SK-N-SH treated with all-trans-retinoic acid at 6 μM for 48 hours (cell line): ENCODE measurements at regions not wholly inside any gene's neighbourhood (a gene's known extent, or its start where the extent isn't known, plus 50 kb on each side); places are given as distances from the start of the nearest gene placed in this dataset.

Source experiments
- ATAC-seq: fragments of 200-7000 bp; cut with Tn5 transposase; 3 replicates; pipeline ENCODE4 v1.9.1; 2020; ENCODE audit warnings: mild to moderate bottlenecking, moderate library complexity
- ARNTL ChIP-seq: fragments of 450-650 bp; formaldehyde crosslinking; IDR thresholded peaks from 2 replicates; pipeline ENCODE4 v1.5.0; 2020; ENCODE audit warnings: low read depth, mild to moderate bottlenecking, moderate library complexity, borderline replicate concordance
- BACH2 ChIP-seq: fragments of 250-450 bp; sonication (Bioruptor Pico); IDR thresholded peaks from 2 replicates; pipeline ENCODE4 v1.9.0; 2021; ENCODE audit warnings: mild to moderate bottlenecking, borderline replicate concordance
- CSDC2 ChIP-seq: fragments of 250-450 bp; sonication (Bioruptor Pico); IDR thresholded peaks from 2 replicates; pipeline ENCODE4 v1.5.0; 2020; ENCODE audit warnings: mild to moderate bottlenecking, moderate library complexity
- ESRRG ChIP-seq: fragments of 250-450 bp; sonication (Bioruptor Pico); IDR thresholded peaks from 2 replicates; pipeline ENCODE4 v1.6.1; 2021; ENCODE audit warnings: mild to moderate bottlenecking
- GLIS3 ChIP-seq: fragments of 250-450 bp; sonication (Bioruptor Pico); IDR thresholded peaks from 2 replicates; pipeline ENCODE4 v1.5.0; 2020; ENCODE audit warnings: mild to moderate bottlenecking, moderate library complexity
- ISL1 ChIP-seq: fragments of 250-450 bp; sonication (Bioruptor Pico); IDR thresholded peaks from 2 replicates; pipeline ENCODE4 v2.1.2; 2022; ENCODE audit warnings: mild to moderate bottlenecking, moderate library complexity
- OSR1 ChIP-seq: fragments of 250-450 bp; sonication (Bioruptor Pico); IDR thresholded peaks from 2 replicates; pipeline ENCODE4 v1.8.0; 2022; ENCODE audit warnings: moderate library complexity, mild to moderate bottlenecking, inconsistent platforms
- PPARA ChIP-seq: fragments of 250-450 bp; sonication (Bioruptor Pico); IDR thresholded peaks from 2 replicates; pipeline ENCODE4 v1.5.0; 2020; ENCODE audit warnings: mild to moderate bottlenecking, borderline replicate concordance
- RARB ChIP-seq: fragments of 250-450 bp; sonication (Bioruptor Pico); IDR thresholded peaks from 2 replicates; pipeline ENCODE4 v1.8.0; 2021; ENCODE audit warnings: mild to moderate bottlenecking, moderate library complexity
- SNAI2 ChIP-seq: fragments of 250-450 bp; sonication (Bioruptor Pico); IDR thresholded peaks from 2 replicates; pipeline ENCODE4 v1.5.0; 2020; ENCODE audit warnings: mild to moderate bottlenecking, moderate library complexity
- TCF4 ChIP-seq: fragments of 250-450 bp; sonication (Bioruptor Pico); IDR thresholded peaks from 2 replicates; pipeline ENCODE4 v1.8.0; 2021; ENCODE audit warnings: mild to moderate bottlenecking, moderate library complexity, borderline replicate concordance
- TOX ChIP-seq: fragments of 250-450 bp; sonication (Bioruptor Pico); IDR thresholded peaks from 2 replicates; pipeline ENCODE4 v1.8.0; 2021; ENCODE audit warnings: mild to moderate bottlenecking, moderate library complexity, borderline replicate concordance
- ZC3H10 ChIP-seq: fragments of 250-450 bp; sonication (Bioruptor Pico); IDR thresholded peaks from 2 replicates; pipeline ENCODE4 v1.5.1; 2021; ENCODE audit warnings: mild to moderate bottlenecking, moderate library complexity
- ZFP3 ChIP-seq: fragments of 250-450 bp; sonication (Bioruptor Pico); IDR thresholded peaks from 2 replicates; pipeline ENCODE4 v1.5.0; 2020; ENCODE audit warnings: mild to moderate bottlenecking, moderate library complexity
- ZFP30 ChIP-seq: fragments of 450-650 bp; formaldehyde crosslinking; IDR thresholded peaks from 2 replicates; pipeline ENCODE4 v1.5.0; 2022; ENCODE audit warnings: mild to moderate bottlenecking, moderate library complexity
- ZNF565 ChIP-seq: fragments of 450-650 bp; formaldehyde crosslinking; conservative IDR thresholded peaks from 2 replicates; pipeline ENCODE4 v1.5.0; 2020; ENCODE audit warnings: low read depth, mild to moderate bottlenecking, moderate library complexity
- ZNF70 ChIP-seq: fragments of 450-650 bp; formaldehyde crosslinking; IDR thresholded peaks from 2 replicates; pipeline ENCODE4 v1.5.0; 2020; ENCODE audit warnings: mild to moderate bottlenecking, moderate library complexity
- ZNF8 ChIP-seq: fragments of 450-650 bp; formaldehyde crosslinking; IDR thresholded peaks from 2 replicates; pipeline ENCODE4 v1.5.0; 2020; ENCODE audit warnings: mild to moderate bottlenecking, moderate library complexity
- TF ChIP-seq, protein P1 (sequence below): fragments of 250-450 bp; sonication (Bioruptor Pico); IDR thresholded peaks from 2 replicates; pipeline ENCODE4 v1.8.0; 2021; ENCODE audit warnings: low read depth, mild to moderate bottlenecking, moderate library complexity, borderline replicate concordance
- TF ChIP-seq, protein P2 (sequence below): fragments of 250-450 bp; sonication (Bioruptor Pico); IDR thresholded peaks from 2 replicates; pipeline ENCODE4 v1.8.0; 2020; ENCODE audit warnings: mild to moderate bottlenecking, moderate library complexity, borderline replicate concordance
- TF ChIP-seq, protein P3 (sequence below): fragments of 250-450 bp; sonication (Bioruptor Pico); IDR thresholded peaks from 2 replicates; pipeline ENCODE4 v1.5.1; 2021; ENCODE audit warnings: mild to moderate bottlenecking, moderate library complexity
- TF ChIP-seq, protein P4 (sequence below): fragments of 250-450 bp; sonication (Bioruptor Pico); IDR thresholded peaks from 2 replicates; pipeline ENCODE4 v1.5.0; 2020; ENCODE audit warnings: mild to moderate bottlenecking, moderate library complexity
- TF ChIP-seq, protein P5 (sequence below): fragments of 250-450 bp; sonication (Bioruptor Pico); IDR thresholded peaks from 2 replicates; pipeline ENCODE4 v1.5.1; 2020; ENCODE audit warnings: low read depth, mild to moderate bottlenecking, moderate library complexity

DNA sequence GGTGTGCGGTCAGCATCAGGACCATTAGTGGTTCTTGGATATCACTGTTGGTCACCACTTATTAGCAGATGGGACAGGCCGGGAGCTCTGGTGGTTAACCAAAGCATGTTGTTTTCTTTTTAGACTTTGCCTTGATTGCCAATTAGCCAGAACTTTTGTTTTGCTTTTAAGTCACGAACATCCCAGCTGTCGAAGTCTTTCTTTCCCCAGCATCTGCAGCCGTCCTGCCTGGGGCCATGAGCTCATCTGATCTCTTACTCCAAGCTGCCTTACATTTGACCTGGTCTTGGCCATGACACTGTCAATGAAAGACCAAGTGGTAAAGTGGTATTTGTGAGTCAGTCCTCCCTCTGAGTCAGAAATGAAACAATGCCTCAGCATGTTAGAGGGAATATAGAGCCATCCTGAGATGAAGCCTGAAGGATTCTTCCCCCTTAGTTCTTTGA, 53.9 kb upstream of the CREB5 start:
- peak; percentile 82 for ATAC-seq
- no peak for TF ChIP-seq ZFP30 (CRISPR knock-in tag)
- TF ChIP-seq OSR1 (CRISPR knock-in tag) = no peak
- no peak for TF ChIP-seq ZNF8 (CRISPR knock-in tag)
- TF ChIP-seq ZC3H10 (CRISPR knock-in tag) = 0 out of 2 replicates have a peak, but pooled peaks have one; percentile 10
- TF ChIP-seq, protein P1, sequence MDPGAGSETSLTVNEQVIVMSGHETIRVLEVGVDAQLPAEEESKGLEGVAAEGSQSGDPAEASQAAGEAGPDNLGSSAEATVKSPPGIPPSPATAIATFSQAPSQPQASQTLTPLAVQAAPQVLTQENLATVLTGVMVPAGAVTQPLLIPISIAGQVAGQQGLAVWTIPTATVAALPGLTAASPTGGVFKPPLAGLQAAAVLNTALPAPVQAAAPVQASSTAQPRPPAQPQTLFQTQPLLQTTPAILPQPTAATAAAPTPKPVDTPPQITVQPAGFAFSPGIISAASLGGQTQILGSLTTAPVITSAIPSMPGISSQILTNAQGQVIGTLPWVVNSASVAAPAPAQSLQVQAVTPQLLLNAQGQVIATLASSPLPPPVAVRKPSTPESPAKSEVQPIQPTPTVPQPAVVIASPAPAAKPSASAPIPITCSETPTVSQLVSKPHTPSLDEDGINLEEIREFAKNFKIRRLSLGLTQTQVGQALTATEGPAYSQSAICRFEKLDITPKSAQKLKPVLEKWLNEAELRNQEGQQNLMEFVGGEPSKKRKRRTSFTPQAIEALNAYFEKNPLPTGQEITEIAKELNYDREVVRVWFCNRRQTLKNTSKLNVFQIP (CRISPR knock-in tag) = no peak
- TF ChIP-seq, protein P2, sequence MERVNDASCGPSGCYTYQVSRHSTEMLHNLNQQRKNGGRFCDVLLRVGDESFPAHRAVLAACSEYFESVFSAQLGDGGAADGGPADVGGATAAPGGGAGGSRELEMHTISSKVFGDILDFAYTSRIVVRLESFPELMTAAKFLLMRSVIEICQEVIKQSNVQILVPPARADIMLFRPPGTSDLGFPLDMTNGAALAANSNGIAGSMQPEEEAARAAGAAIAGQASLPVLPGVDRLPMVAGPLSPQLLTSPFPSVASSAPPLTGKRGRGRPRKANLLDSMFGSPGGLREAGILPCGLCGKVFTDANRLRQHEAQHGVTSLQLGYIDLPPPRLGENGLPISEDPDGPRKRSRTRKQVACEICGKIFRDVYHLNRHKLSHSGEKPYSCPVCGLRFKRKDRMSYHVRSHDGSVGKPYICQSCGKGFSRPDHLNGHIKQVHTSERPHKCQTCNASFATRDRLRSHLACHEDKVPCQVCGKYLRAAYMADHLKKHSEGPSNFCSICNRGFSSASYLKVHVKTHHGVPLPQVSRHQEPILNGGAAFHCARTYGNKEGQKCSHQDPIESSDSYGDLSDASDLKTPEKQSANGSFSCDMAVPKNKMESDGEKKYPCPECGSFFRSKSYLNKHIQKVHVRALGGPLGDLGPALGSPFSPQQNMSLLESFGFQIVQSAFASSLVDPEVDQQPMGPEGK = peak; percentile 68
- no peak for TF ChIP-seq CSDC2
- TF ChIP-seq TOX (CRISPR knock-in tag) = no peak
- TF ChIP-seq ESRRG (CRISPR knock-in tag) = no peak
- no peak for TF ChIP-seq ZNF70 (CRISPR knock-in tag)
- TF ChIP-seq ZFP3 (CRISPR knock-in tag) = no peak; the same call in 1 of the 2 replicates
- no peak for TF ChIP-seq RARB
- TF ChIP-seq ISL1 (CRISPR knock-in tag) = 0 out of 2 replicates have a peak, but pooled peaks have one; percentile 32
- no peak for TF ChIP-seq GLIS3 (CRISPR knock-in tag)
- TF ChIP-seq ARNTL (CRISPR knock-in tag) = no peak
- TF ChIP-seq, protein P3, sequence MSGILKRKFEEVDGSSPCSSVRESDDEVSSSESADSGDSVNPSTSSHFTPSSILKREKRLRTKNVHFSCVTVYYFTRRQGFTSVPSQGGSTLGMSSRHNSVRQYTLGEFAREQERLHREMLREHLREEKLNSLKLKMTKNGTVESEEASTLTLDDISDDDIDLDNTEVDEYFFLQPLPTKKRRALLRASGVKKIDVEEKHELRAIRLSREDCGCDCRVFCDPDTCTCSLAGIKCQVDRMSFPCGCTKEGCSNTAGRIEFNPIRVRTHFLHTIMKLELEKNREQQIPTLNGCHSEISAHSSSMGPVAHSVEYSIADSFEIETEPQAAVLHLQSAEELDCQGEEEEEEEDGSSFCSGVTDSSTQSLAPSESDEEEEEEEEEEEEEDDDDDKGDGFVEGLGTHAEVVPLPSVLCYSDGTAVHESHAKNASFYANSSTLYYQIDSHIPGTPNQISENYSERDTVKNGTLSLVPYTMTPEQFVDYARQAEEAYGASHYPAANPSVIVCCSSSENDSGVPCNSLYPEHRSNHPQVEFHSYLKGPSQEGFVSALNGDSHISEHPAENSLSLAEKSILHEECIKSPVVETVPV = no peak

DNA sequence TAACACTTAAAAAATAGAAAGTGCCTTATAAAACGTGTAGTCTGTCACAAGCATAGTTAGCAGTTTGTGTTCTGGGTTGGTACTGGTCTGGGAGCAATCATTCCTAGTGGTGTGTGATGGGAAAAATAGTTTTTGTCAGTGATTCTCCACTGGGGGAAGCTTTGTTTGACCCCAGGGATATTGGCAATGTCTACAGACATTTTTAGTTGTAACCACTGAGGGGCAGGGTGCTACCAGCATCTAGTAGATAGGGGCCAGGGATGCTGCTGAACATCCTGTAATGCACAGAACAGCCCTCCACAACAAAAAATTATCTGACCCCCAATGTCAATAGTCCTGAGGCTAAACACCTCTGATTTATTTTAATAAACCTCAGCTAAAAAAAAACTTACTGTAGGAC, 51.6 kb upstream of the CREB5 start:
- TF ChIP-seq TOX (CRISPR knock-in tag) = no peak
- TF ChIP-seq, all 23 proteins: peak for 0
- no peak for ATAC-seq

DNA sequence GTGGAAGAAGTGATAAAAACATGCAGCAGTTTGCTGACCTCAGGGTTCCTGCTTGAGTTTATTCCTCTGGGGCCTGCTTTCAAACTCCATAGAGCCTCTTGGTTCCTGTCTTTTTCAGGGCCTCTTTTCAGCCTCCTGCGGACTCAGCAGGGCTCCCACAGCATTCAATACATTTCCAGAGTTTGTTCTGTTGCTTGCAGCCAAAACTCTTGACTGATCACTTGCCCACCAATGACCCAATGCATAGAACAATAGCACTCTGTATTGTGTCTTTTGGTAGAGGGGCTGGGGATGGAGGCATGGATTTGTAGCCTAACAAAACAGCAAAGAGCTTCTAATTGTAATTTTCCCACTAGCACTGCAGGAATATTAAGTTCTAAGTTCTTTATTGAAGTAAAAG, 50.8 kb upstream of the CREB5 start:
- TF ChIP-seq ZC3H10 (CRISPR knock-in tag) = no peak
- TF ChIP-seq, protein P1 (CRISPR knock-in tag) = no peak
- no peak for TF ChIP-seq ZFP3 (CRISPR knock-in tag)
- TF ChIP-seq OSR1 (CRISPR knock-in tag) = no peak
- TF ChIP-seq SNAI2 (CRISPR knock-in tag) = no peak
- TF ChIP-seq BACH2 (CRISPR knock-in tag) = no peak
- no peak for TF ChIP-seq TCF4 (CRISPR knock-in tag)
- no peak for TF ChIP-seq ZNF70 (CRISPR knock-in tag)
- no peak for TF ChIP-seq ESRRG (CRISPR knock-in tag)
- TF ChIP-seq PPARA (CRISPR knock-in tag) = no peak
- TF ChIP-seq, protein P4, sequence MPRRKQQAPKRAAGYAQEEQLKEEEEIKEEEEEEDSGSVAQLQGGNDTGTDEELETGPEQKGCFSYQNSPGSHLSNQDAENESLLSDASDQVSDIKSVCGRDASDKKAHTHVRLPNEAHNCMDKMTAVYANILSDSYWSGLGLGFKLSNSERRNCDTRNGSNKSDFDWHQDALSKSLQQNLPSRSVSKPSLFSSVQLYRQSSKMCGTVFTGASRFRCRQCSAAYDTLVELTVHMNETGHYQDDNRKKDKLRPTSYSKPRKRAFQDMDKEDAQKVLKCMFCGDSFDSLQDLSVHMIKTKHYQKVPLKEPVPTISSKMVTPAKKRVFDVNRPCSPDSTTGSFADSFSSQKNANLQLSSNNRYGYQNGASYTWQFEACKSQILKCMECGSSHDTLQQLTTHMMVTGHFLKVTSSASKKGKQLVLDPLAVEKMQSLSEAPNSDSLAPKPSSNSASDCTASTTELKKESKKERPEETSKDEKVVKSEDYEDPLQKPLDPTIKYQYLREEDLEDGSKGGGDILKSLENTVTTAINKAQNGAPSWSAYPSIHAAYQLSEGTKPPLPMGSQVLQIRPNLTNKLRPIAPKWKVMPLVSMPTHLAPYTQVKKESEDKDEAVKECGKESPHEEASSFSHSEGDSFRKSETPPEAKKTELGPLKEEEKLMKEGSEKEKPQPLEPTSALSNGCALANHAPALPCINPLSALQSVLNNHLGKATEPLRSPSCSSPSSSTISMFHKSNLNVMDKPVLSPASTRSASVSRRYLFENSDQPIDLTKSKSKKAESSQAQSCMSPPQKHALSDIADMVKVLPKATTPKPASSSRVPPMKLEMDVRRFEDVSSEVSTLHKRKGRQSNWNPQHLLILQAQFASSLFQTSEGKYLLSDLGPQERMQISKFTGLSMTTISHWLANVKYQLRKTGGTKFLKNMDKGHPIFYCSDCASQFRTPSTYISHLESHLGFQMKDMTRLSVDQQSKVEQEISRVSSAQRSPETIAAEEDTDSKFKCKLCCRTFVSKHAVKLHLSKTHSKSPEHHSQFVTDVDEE (CRISPR knock-in tag) = no peak
- TF ChIP-seq ZNF565 (CRISPR knock-in tag) = no peak
- TF ChIP-seq, protein P3 = no peak
- TF ChIP-seq, protein P5, sequence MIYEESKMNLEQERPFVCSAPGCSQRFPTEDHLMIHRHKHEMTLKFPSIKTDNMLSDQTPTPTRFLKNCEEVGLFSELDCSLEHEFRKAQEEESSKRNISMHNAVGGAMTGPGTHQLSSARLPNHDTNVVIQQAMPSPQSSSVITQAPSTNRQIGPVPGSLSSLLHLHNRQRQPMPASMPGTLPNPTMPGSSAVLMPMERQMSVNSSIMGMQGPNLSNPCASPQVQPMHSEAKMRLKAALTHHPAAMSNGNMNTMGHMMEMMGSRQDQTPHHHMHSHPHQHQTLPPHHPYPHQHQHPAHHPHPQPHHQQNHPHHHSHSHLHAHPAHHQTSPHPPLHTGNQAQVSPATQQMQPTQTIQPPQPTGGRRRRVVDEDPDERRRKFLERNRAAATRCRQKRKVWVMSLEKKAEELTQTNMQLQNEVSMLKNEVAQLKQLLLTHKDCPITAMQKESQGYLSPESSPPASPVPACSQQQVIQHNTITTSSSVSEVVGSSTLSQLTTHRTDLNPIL (CRISPR knock-in tag) = no peak
- no peak for TF ChIP-seq TOX (CRISPR knock-in tag)
- no peak for TF ChIP-seq RARB
- TF ChIP-seq ZFP30 (CRISPR knock-in tag) = no peak
- no peak for TF ChIP-seq ISL1 (CRISPR knock-in tag)
- ATAC-seq = no peak
